ENCODE measurements at regions not wholly inside any gene's neighbourhood (a gene's known extent, or its start where the extent isn't known, plus 50 kb on each side); places are given as distances from the start of the nearest gene placed in this dataset.

GRCh38 chr18:56374007-56374655 lies 264.3 kb downstream of the TXNL1 start:
- TF ChIP-seq CTCF (IDR thresholded peaks at IDR 0.05; ENCODE audit: extremely low read depth, insufficient read depth, missing control alignments) = no peak
- no peak for DNase-seq (ENCODE audit: low spot score)
- in situ Hi-C loops (cut with MboI; ENCODE audit: low pct_unique_long_range_greater_than_20kb, low sequenced_read_pairs, unreplicated experiment) = no loop called here

GRCh38 chr18:56373601-56374000 lies 264.8 kb downstream of the TXNL1 start:
- DNase-seq (ENCODE audit: low spot score) = no peak

GRCh38 chr18:56368066-56368465 lies 270.3 kb downstream of the TXNL1 start:
- no peak for DNase-seq (ENCODE audit: low spot score)
- in situ Hi-C loops (cut with MboI; ENCODE audit: low pct_unique_long_range_greater_than_20kb, low sequenced_read_pairs, unreplicated experiment) = no loop called here
- TF ChIP-seq CTCF (IDR thresholded peaks at IDR 0.05; ENCODE audit: extremely low read depth, insufficient read depth, missing control alignments) = no peak

More at GRCh38 chr18:56373601-56374000, 264.8 kb downstream of the TXNL1 start:
- no peak for TF ChIP-seq CTCF (IDR thresholded peaks at IDR 0.05; ENCODE audit: extremely low read depth, insufficient read depth, missing control alignments)
- in situ Hi-C loops (cut with MboI; ENCODE audit: low pct_unique_long_range_greater_than_20kb, low sequenced_read_pairs, unreplicated experiment) = no loop called here

- DNase-seq (ENCODE audit: low spot score) = no peak
- in situ Hi-C loops (cut with MboI; ENCODE audit: low pct_unique_long_range_greater_than_20kb, low sequenced_read_pairs, unreplicated experiment) = no loop called here
- no peak for TF ChIP-seq CTCF (IDR thresholded peaks at IDR 0.05; ENCODE audit: extremely low read depth, insufficient read depth, missing control alignments)
These were observed 279.6 kb downstream of the TXNL1 start for GRCh38 chr18:56358608-56359280.

GRCh38 chr18:56353663-56354260 lies 284.6 kb downstream of the TXNL1 start:
- no peak for DNase-seq (ENCODE audit: low spot score)
- in situ Hi-C loops (cut with MboI; ENCODE audit: low pct_unique_long_range_greater_than_20kb, low sequenced_read_pairs, unreplicated experiment) = no loop called here
- TF ChIP-seq CTCF (IDR thresholded peaks at IDR 0.05; ENCODE audit: extremely low read depth, insufficient read depth, missing control alignments) = no peak

- no peak for TF ChIP-seq CTCF (IDR thresholded peaks at IDR 0.05; ENCODE audit: extremely low read depth, insufficient read depth, missing control alignments)
- DNase-seq (ENCODE audit: low spot score) = no peak
- in situ Hi-C loops (cut with MboI; ENCODE audit: low pct_unique_long_range_greater_than_20kb, low sequenced_read_pairs, unreplicated experiment) = no loop called here
These were observed 286.4 kb downstream of the TXNL1 start for GRCh38 chr18:56351911-56352500.
